A673 (cell line): ENCODE measurements at regions not wholly inside any gene's neighbourhood (a gene's known extent, or its start where the extent isn't known, plus 50 kb on each side); places are given as distances from the start of the nearest gene placed in this dataset.

Experiments used
- EZH2 ChIP-seq: fragments of 200-600 bp; sonication (generic); IDR thresholded peaks from 2 replicates; pipeline ENCODE4 v1.6.1; 2017; ENCODE audit warnings: borderline replicate concordance, low read depth, mild to moderate bottlenecking, mixed read lengths, antibody characterized with exemption, low read length; ENCODE audit not compliant: poor library complexity, severe bottlenecking
- TF ChIP-seq, protein P1 (sequence below): fragments of 300-800, 200-600 bp; sonication (generic); conservative IDR thresholded peaks from 2 replicates; pipeline ENCODE4 v1.5.1; 2017; ENCODE audit warnings: low read depth, mild to moderate bottlenecking, antibody characterized with exemption, low read length, moderate library complexity, mixed read lengths

DNA sequence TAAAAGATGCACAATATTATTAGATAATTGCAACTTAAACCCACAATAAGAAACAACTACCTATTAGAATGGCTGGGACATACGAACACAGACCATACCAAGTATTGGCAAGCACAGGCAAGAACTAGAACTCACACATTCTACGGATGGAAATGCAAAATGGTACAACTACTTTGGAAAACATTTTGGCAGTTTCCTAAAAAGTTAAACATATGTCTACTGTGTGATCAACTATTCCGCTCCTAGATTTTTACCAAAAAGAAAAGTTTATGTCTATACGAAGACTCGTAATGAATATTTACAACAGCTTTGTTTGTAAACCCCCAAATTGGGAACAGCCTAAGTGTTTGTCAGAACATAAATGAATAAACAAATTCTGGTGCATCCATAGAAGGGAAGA lies 194.7 kb downstream of the FGFR2 start:
- TF ChIP-seq, protein P1, sequence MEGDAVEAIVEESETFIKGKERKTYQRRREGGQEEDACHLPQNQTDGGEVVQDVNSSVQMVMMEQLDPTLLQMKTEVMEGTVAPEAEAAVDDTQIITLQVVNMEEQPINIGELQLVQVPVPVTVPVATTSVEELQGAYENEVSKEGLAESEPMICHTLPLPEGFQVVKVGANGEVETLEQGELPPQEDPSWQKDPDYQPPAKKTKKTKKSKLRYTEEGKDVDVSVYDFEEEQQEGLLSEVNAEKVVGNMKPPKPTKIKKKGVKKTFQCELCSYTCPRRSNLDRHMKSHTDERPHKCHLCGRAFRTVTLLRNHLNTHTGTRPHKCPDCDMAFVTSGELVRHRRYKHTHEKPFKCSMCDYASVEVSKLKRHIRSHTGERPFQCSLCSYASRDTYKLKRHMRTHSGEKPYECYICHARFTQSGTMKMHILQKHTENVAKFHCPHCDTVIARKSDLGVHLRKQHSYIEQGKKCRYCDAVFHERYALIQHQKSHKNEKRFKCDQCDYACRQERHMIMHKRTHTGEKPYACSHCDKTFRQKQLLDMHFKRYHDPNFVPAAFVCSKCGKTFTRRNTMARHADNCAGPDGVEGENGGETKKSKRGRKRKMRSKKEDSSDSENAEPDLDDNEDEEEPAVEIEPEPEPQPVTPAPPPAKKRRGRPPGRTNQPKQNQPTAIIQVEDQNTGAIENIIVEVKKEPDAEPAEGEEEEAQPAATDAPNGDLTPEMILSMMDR, result no peak
- TF ChIP-seq EZH2, result no peak
